GM21528 (cell line): ENCODE measurements at regions not wholly inside any gene's neighbourhood (a gene's known extent, or its start where the extent isn't known, plus 50 kb on each side); places are given as distances from the start of the nearest gene placed in this dataset.

Experiments used
- ATAC-seq: cut with Tn5 transposase; IDR thresholded peaks from one replicate; pipeline ENCODE4 v1.9.1; 2021; ENCODE audit warnings: mild to moderate bottlenecking, moderate library complexity; ENCODE audit not compliant: unreplicated experiment, low FRiP score

DNA sequence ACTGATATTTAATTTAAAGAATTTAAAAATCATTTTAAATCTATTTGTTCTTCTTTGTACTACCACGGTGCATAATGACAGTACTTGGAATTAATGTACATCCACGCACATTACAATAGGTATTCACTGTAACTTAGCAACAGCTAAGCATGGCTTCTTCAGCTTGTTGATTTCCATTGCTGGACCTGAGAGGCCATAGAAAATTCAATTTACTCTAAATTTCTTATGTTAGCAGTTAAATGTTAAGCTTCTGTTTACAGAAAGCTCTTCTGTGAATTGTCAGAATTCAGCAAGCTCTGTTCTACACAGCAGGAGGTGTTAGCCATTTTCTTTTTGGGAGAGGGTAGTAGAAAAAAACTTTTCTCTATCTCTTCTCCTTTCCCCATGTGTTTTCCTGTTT lies 1149.3 kb upstream of the CDH2 start:
- no peak for ATAC-seq

DNA sequence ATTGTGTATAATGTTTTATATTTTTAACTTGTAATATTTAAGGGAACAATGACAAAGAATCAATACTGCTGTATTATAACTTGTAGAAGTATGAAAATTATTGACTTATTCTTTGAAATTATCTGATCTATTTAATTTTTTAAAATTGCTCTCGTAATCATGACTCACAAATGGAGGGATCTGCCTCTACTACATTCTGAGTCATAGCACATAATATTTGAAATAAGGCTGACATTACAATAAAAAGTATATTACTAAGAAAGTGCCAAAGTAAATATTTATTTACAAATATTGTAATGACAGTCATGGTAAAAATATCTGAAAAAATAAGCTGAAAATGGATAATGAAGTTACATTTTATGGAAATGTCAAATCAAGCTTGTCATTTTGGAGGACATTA lies 1144.6 kb upstream of the CDH2 start:
- no peak for ATAC-seq

- no peak for ATAC-seq
Observed at GRCh38 chr18:29313312-29313711, 1136.4 kb upstream of the CDH2 start.

DNA sequence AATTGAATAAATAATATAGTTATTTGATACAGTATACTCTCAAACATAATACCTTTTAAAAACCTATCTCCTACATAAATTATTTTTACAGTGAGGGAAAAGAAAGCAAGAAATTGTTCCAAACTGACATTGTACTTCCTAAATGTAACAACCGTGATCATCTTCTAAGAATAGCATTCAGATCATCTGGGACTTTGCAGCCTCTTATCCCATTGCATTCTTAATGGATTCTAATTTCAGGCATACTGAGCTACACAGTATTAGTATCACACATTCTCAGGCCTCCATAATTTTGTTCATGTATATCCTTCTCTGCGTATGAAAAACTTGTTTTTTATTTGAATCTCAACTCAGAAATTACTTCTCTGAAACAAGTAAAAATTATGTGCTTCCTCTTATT lies 1134.7 kb upstream of the CDH2 start:
- no peak for ATAC-seq

- ATAC-seq, result no peak
Observed at GRCh38 chr18:29309366-29309765, 1132.4 kb upstream of the CDH2 start.

GRCh38 chr18:29307982-29308381 lies 1131.1 kb upstream of the CDH2 start:
- ATAC-seq, result no peak

DNA sequence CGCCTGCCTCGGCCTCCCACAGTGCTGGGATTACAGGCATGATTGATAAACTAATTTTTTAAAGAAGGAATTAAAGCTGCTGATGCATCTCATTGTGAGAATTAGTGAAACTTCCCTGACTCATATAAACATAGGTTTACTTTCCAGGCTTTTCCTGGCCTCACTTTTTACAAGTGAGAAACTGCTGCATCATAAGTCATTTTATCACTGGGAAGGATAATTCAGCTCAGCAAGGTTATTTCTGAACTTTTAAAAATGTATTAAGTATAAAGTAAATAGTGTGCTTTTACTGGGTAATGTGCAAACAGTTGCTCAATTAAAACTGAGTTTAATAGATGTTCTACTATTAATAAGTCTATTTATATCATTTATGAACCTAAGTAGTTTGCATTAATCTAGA lies 1130.3 kb upstream of the CDH2 start:
- ATAC-seq, result no peak

DNA sequence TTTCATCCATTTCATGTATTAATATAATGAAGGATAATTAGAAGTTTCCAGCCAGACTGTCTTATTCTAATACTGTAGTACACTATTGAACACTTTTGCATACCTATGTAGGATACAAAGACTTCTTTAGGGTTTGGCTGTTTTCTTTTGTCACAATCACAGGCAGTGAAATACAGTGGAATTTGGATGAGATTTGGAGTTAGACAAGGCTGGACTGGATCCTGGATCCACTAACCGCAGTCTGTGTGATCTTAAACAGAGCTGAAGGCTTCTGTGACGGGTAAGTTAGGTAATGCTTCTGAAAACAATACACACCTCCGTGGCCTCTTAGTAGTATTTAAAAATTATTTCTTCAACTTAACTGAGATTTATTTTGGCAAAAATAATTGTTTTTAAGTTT lies 1128.6 kb upstream of the CDH2 start:
- no peak for ATAC-seq

GRCh38 chr18:29301048-29301447 lies 1124.1 kb upstream of the CDH2 start:
- ATAC-seq, result no peak

DNA sequence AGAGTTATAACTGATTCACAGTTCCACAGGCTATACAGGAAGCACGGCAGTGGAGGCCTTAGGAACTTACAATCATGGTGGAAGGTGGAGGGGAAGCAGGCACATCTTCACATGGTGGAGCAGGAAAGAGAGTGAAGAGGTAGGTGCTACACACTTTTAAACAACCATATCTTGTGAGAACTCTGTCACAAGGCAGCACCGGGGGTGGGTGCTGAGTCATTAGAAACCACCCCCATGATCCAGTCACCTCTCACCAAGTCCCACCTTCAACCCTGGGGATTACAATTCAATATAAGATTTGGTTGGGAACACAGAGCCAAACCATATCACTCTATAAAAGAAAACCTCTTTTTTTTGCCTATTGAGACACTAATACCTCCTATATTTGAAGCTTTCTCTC lies 1108.5 kb upstream of the CDH2 start:
- no peak for ATAC-seq

DNA sequence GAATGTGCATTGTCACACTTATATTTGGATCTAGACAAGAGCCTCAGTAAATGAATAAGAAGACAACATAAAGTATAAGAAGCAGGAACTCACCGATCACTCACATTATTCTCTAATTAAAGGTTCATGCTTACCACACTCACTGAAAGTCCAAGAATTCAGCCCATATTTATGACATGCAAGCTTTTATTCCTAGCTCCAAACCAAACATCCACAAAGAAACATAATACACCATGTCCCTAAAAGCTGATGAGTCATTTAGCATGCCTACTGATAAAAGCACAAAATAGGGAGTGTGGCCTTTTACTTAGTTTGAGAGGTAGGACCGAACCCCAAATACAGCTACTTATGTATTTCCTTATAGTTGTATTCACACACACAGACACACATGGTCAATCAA lies 1094.6 kb upstream of the CDH2 start:
- ATAC-seq, result no peak

DNA sequence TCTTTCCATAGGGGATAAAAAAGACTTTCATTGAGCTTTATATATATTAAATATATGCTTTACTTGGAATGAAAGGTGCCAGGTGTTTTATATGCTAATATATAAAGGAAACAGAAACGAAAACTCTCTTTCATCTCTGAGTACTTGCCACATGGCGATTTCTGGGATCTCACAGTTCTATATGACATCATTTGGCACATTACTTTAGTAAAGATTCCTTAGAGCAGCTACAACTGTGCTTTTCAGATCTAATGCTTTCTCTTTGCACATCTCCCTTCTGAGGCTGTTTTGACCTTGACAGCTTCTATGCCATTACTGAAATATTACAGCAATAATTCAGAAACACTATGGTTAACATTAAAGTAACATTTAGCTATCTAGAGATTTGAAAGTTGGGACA lies 1082.9 kb upstream of the CDH2 start:
- no peak for ATAC-seq

- ATAC-seq, result no peak
Observed at GRCh38 chr18:29254123-29254522, 1077.2 kb upstream of the CDH2 start.

DNA sequence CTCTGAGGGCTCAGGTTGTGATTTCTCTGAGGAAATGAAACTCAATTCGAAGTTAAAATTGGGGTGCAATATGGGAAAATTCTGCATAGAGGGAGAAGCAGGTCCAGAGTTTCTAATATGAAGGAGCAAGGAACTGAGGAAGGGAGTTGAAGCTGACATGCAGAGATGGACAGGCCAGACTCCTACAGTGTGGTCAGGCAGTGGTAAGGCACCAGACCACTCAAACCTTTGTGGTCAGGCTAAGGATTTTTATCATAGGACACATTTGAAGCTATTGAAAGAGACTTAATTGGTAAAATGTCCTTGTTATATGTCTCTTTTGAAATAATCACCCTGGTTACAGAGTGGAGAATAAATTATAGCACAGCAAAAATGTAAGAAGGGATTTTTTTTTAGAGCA lies 1074.8 kb upstream of the CDH2 start:
- no peak for ATAC-seq

DNA sequence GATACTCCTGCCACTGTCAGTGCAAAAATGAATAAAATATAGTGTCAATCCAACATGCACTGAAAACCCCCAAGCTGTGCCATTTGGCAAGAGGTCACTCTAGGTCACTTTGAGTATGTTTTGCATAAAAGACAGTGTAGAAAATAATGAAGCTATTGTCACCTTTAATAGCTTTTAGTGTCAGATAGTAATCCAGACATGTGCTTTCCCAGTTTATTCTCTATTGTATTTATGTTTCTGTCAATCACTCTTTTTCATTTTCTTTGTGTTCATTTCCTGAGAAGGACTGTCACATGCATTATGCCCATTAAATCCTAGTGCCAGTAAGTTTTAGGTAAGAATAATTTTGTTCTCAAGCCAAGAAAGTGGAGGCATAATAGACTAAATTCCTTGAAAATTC lies 1073.9 kb upstream of the CDH2 start:
- no peak for ATAC-seq

DNA sequence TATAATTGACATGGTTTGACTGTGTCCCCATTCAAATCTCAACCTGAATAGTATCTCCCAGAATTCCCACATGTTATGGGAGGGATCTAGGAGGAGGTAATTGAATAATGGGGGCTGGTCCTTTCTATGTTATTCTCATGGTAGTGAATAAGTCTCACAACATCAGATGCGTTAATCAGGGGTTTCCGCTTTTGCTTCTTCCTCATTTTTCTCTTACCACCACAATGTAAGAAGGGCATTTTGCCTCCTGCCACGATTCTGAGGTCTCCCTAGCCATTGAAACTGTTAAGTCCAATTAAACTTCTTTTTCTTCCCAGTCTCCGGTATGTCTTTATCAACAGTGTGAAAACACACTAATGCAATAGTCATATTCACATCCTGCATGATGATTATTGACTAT lies 1073.3 kb upstream of the CDH2 start:
- no peak for ATAC-seq

- no peak for ATAC-seq
Observed at GRCh38 chr18:29248805-29249204, 1071.9 kb upstream of the CDH2 start.

DNA sequence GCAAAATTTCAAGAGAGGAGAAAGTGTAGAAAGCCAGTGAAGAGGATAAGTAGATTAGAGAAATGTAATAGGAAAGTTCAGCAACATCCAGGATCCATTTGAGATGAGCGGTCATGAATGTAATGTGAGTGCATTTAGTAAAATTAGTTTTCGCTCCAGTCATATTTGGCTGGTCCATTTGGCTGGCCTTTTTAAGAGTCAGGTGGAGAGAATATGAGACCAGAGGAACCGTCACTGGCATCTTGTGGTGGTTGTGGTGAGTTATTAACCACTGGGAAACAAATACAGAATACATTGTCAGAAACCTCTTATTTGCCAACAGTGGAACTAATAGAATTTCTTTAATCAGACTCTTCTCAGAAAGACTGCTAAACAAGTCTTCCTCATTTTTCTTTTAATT lies 1064.3 kb upstream of the CDH2 start:
- no peak for ATAC-seq

GRCh38 chr18:29234751-29235150 lies 1057.8 kb upstream of the CDH2 start:
- no peak for ATAC-seq

- no peak for ATAC-seq
Observed at GRCh38 chr18:29226213-29226612, 1049.3 kb upstream of the CDH2 start.

GRCh38 chr18:29225351-29225750 lies 1048.4 kb upstream of the CDH2 start:
- no peak for ATAC-seq

DNA sequence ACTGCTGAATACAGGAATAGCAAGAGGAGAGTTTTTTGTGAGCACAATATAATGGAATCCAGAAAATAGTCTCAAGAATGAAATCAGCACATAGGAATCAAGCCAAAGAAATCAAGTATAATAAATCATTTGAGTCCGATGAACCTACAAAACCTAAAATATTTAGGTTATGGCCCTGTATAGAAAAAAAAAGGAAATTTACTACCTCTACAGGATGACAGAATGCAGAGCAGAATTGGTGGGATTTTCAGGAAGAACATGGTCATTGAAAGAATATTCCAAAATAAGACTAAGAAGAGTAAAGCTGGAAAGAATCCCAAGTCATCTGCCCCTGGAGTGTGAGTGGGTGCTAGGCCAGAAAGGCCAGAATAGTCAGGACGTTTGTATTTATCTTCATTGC lies 1041.2 kb upstream of the CDH2 start:
- ATAC-seq, result no peak

GRCh38 chr18:29217124-29217915 lies 1040.4 kb upstream of the CDH2 start:
- no peak for ATAC-seq
